GM13977 (cell line): ENCODE measurements at regions not wholly inside any gene's neighbourhood (a gene's known extent, or its start where the extent isn't known, plus 50 kb on each side); places are given as distances from the start of the nearest gene placed in this dataset.

Experiments
- DNase-seq: peaks from one replicate; pipeline ENCODE4 v3.0.0; 2012; ENCODE audit warnings: low spot score
- in situ Hi-C: fragments of 300-500 bp; cut with MboI; formaldehyde crosslinking; loops from one replicate; pipeline ENCODE4 v1.12.0; 2022; ENCODE audit warnings: low sequenced_read_pairs, low pct_unique_long_range_greater_than_20kb, mixed read lengths, inconsistent platforms; ENCODE audit not compliant: unreplicated experiment
- TF ChIP-seq, protein P1 (sequence below): IDR thresholded peaks from 2 replicates; pipeline ENCODE4 v1.5.1; 2012; ENCODE audit warnings: mild to moderate bottlenecking, control low read depth; ENCODE audit not compliant: insufficient read depth; ENCODE audit errors: extremely low read depth, missing control alignments

GRCh38 chr10:78184851-78185692 lies 151.4 kb downstream of the RPS24 start:
- in situ Hi-C loops: no loop called here
- DNase-seq: no peak
- TF ChIP-seq, protein P1, sequence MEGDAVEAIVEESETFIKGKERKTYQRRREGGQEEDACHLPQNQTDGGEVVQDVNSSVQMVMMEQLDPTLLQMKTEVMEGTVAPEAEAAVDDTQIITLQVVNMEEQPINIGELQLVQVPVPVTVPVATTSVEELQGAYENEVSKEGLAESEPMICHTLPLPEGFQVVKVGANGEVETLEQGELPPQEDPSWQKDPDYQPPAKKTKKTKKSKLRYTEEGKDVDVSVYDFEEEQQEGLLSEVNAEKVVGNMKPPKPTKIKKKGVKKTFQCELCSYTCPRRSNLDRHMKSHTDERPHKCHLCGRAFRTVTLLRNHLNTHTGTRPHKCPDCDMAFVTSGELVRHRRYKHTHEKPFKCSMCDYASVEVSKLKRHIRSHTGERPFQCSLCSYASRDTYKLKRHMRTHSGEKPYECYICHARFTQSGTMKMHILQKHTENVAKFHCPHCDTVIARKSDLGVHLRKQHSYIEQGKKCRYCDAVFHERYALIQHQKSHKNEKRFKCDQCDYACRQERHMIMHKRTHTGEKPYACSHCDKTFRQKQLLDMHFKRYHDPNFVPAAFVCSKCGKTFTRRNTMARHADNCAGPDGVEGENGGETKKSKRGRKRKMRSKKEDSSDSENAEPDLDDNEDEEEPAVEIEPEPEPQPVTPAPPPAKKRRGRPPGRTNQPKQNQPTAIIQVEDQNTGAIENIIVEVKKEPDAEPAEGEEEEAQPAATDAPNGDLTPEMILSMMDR: no peak

GRCh38 chr10:78185693-78186055 lies 152.0 kb downstream of the RPS24 start:
- TF ChIP-seq, protein P1: no peak
- in situ Hi-C loops: no loop called here
- no peak for DNase-seq

DNA sequence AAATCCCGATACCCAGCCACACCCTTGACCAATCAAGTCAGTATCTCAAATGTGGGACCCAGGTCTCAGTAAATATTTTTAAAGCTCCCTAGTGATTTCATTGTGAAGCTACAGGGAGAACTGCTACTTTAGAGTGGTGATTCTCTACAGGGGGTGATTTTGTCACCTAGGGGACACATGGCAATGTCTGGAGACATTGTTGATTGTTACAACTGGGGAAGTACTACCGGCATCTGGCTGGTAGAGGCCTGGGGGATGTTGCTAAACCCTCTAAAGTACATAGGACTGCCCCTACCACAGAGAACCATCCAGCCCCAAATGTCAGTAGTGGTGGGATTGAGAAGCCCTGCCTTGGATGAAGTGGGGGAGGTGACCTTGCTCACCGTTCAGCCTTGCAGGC lies 152.9 kb downstream of the RPS24 start:
- TF ChIP-seq, protein P1: no peak
- in situ Hi-C loops: no loop called here
- no peak for DNase-seq

DNA sequence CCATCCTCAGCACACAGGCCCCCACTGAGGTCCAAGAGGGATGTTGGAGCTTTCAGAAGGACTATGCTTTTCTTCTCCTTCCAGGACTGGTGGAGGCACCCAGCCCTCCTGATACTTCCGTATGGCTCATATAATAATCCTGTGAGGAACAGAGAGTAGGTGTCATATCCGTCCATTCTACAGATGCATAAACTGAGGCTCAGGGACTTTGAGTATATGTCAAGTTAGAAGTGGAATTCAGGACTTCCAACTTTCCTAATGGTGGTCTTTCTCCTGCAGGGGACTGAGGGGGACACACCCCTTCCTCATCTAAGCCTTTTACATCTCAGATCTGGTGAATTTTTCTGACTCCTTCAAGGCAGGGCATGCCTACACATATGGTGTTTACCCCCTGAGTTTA lies 153.7 kb downstream of the RPS24 start:
- TF ChIP-seq, protein P1: no peak
- DNase-seq: no peak
- in situ Hi-C loops: no loop called here

DNA sequence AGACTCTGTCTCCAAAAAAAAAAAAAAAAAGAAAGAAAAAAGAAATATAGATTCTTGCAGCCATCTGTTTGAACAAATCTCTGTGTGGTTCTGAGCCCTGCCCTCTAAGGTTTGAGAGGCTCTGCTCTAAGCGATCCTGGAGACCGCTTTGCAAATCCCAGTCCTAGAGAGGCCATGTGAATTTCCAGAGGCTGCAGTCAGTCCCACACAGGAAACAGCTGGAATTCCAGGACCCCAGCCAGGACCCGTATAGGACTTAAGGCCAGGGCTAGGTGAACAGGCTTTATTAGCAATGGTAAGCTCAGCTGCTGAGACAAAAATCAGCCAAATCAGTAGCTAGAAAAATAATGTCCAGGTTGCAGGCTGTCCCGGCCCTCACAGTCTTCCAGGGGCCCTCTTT lies 154.8 kb downstream of the RPS24 start:
- no peak for DNase-seq
- TF ChIP-seq, protein P1: no peak
- in situ Hi-C loops: no loop called here

GRCh38 chr10:78190051-78190825 lies 156.6 kb downstream of the RPS24 start:
- TF ChIP-seq, protein P1: no peak
- DNase-seq: no peak
- in situ Hi-C loops: no loop called here
